ENCODE measurements at regions not wholly inside any gene's neighbourhood (a gene's known extent, or its start where the extent isn't known, plus 50 kb on each side); places are given as distances from the start of the nearest gene placed in this dataset.

GRCh38 chr4:20137176-20137575, 114.5 kb upstream of the SLIT2 start:
- WGBS (ENCODE audit: low lambda C conversion rate), result 10% methylated on average over 2 of the region's 2 CpGs
- Histone ChIP-seq H3K36me3 (replicated peaks in 1 of 2; ENCODE audit: control insufficient read depth in 1 of 2, insufficient read depth in 2 of 2, low read length in 1 of 2) (peaks cover 0 to 3% of the 10 kb centered on the region in 2 experiments), H3K9me3 (peaks cover 10% of the 10 kb centered on the region; the same call in 1 of the 2 replicates), H3K4me2 (no peak overlapping the region), H3K27me3 (ENCODE audit: insufficient read depth) (no peaks in the 10 kb centered on the region), H3K27ac (ENCODE audit: low read depth in 2 of 2, low read length in 1 of 2) (peak overlapping the region in 1 of 2 experiments; percentile 63; a peak in 2 of 4 replicates), H3K79me2 (ENCODE audit: insufficient read depth) (no peaks in the 10 kb centered on the region), H4K20me1 (ENCODE audit: insufficient read depth) (no peaks in the 10 kb centered on the region), H3K4me3 (ENCODE audit: low read depth in 2 of 2, low read length in 1 of 2) (no peak overlapping the region), H3K9me2 (no peaks in the 10 kb centered on the region), H2AFZ (ENCODE audit: low read depth) (no peak overlapping the region; the same call in 1 of the 2 replicates), H3K4me1 (ENCODE audit: control insufficient read depth in 1 of 2, insufficient read depth in 2 of 2, low read depth in 1 of 2, low read length in 1 of 2) (no peaks in the 10 kb centered on the region; a peak in 1 of 4 replicates), H3K9ac (no peak overlapping the region), H3F3A (replicated peaks; ENCODE audit: insufficient read depth) (peaks cover 3% of the 10 kb centered on the region)
- no peak for DNase-seq
- POLR2A ChIA-PET, result no interaction called here
- CTCF ChIA-PET, result no interaction called here
- no peak for TF ChIP-seq ELF1 (IDR thresholded peaks at IDR 0.05)
- peak; percentile 58 to 91 for TF ChIP-seq EP300 (IDR thresholded peaks at IDR 0.05; ENCODE audit: borderline replicate concordance in 1 of 2, low read depth in 1 of 2, low read length in 1 of 2)
- TF ChIP-seq EZH2phosphoT487 (IDR thresholded peaks at IDR 0.05; ENCODE audit: borderline replicate concordance, low read depth), result no peak
- TF ChIP-seq NFIC (IDR thresholded peaks at IDR 0.05; ENCODE audit: borderline replicate concordance), result peak; percentile 47; the same call in 1 of the 2 replicates
- no peak for TF ChIP-seq REST (IDR thresholded peaks at IDR 0.05; ENCODE audit: low read depth, low read length)
- no peak for TF ChIP-seq RXRA (IDR thresholded peaks at IDR 0.05; ENCODE audit: borderline replicate concordance, low read depth)
- no peak for TF ChIP-seq GATA2 (CRISPR knock-in tag; IDR thresholded peaks at IDR 0.05)
- TF ChIP-seq TCF12 (IDR thresholded peaks at IDR 0.05), result peak; percentile 97
- no peak for TF ChIP-seq CHD2 (IDR thresholded peaks at IDR 0.05; ENCODE audit: low read length, partially characterized antibody)
- TF ChIP-seq NRF1 (IDR thresholded peaks at IDR 0.05; ENCODE audit: low read depth, low read length), result no peak
- no peak for TF ChIP-seq CTCF (IDR thresholded peaks at IDR 0.05)
- peak; percentile 66; the same call in 1 of the 2 replicates for TF ChIP-seq POLR2AphosphoS5 (IDR thresholded peaks at IDR 0.05; ENCODE audit: low read depth, low read length)
- TF ChIP-seq RAD21 (IDR thresholded peaks at IDR 0.05; ENCODE audit: low read length), result no peak
- no peak for TF ChIP-seq YY1 (IDR thresholded peaks at IDR 0.05; ENCODE audit: low read depth)
- no peak for TF ChIP-seq IRF3 (IDR thresholded peaks at IDR 0.05; ENCODE audit: low read depth, low read length)
- TF ChIP-seq FOSL2 (IDR thresholded peaks at IDR 0.05; ENCODE audit: borderline replicate concordance, low read depth), result peak; percentile 75
- TF ChIP-seq GABPA (IDR thresholded peaks at IDR 0.05; ENCODE audit: low read depth), result no peak
- TF ChIP-seq RFX5 (IDR thresholded peaks at IDR 0.05; ENCODE audit: low read length), result no peak
- TF ChIP-seq TEAD4 (IDR thresholded peaks at IDR 0.05; ENCODE audit: borderline replicate concordance, insufficient read depth), result peak; percentile 54; the same call in 1 of the 2 replicates
- TF ChIP-seq FOXM1 (IDR thresholded peaks at IDR 0.05; ENCODE audit: low read depth), result 0 out of 2 replicates have a peak, but pooled peaks have one; percentile 55
- 0 out of 2 replicates have a peak, but pooled peaks have one; percentile 33 for TF ChIP-seq MEF2A (IDR thresholded peaks at IDR 0.05; ENCODE audit: borderline replicate concordance, low read depth)
- no peak for TF ChIP-seq USF1 (IDR thresholded peaks at IDR 0.05; ENCODE audit: borderline replicate concordance, low read depth)
- TF ChIP-seq SMC3 (IDR thresholded peaks at IDR 0.05; ENCODE audit: low read depth, low read length), result no peak
- no peak for TF ChIP-seq RCOR1 (IDR thresholded peaks at IDR 0.05; ENCODE audit: low read length)
- no peak for TF ChIP-seq FOXJ3 (CRISPR knock-in tag; IDR thresholded peaks at IDR 0.05)
- TF ChIP-seq MXI1 (IDR thresholded peaks at IDR 0.05; ENCODE audit: low read depth, low read length), result no peak
- peak; percentile 96 for TF ChIP-seq PBX3 (IDR thresholded peaks at IDR 0.05)
- peak; percentile 69 for TF ChIP-seq JUND (IDR thresholded peaks at IDR 0.05)
- 0 out of 2 replicates have a peak, but pooled peaks have one; percentile 43 for TF ChIP-seq SIN3A (IDR thresholded peaks at IDR 0.05; ENCODE audit: borderline replicate concordance, low read depth, low read length)

Data from SK-N-SH (cell line).